H1 (cell line): ENCODE measurements at regions not wholly inside any gene's neighbourhood (a gene's known extent, or its start where the extent isn't known, plus 50 kb on each side); places are given as distances from the start of the nearest gene placed in this dataset.

ENCODE experiments used
- CTCF ChIA-PET: fragments of 300-600 bp; sonication (Branson Sonifier 250); formaldehyde crosslinking; loops from one replicate; lab custom pipeline; 2021; ENCODE audit not compliant: partially characterized antibody; lab: Charles Lee
- POLR2A ChIA-PET: fragments of 300-600 bp; sonication (Branson Sonifier 250); formaldehyde crosslinking; loops from one replicate; lab custom pipeline; 2021; ENCODE audit warnings: inconsistent platforms; ENCODE audit not compliant: partially characterized antibody; lab: Charles Lee
- DNase-seq, 2 experiments: peaks; one replicate each; pipeline versions ENCODE4 v3.0.0 to v3.0.0-alpha.2; 2010 to 2022; ENCODE audit warnings: low spot score in 2 of 2, low read depth in 1 of 2, mixed read lengths in 1 of 2
- FAIRE-seq: peaks from 2 replicates; lab custom pipeline; 2011; peaks lifted over from hg19 to GRCh38; lab: Jason Lieb, UNC
- H2AFZ ChIP-seq: 2 replicates; pipeline ENCODE4 v1.8.1; 2012; ENCODE audit warnings: low read length, inconsistent platforms
- H2AK5ac ChIP-seq: 2 replicates; pipeline ENCODE4 v1.6.1; 2013; ENCODE audit warnings: low read depth, low read length
- H2BK120ac ChIP-seq: replicated peaks from 2 replicates; pipeline ENCODE3; 2013; ENCODE audit warnings: low read depth, low read length, inconsistent platforms
- H2BK12ac ChIP-seq: 2 replicates; pipeline ENCODE4 v1.6.1; 2013; ENCODE audit warnings: low read depth, low read length
- H2BK15ac ChIP-seq: 2 replicates; pipeline ENCODE4 v1.6.1; 2013; ENCODE audit warnings: low read length
- H2BK20ac ChIP-seq: 2 replicates; pipeline ENCODE4 v1.6.1; 2013; ENCODE audit warnings: low read length
- H2BK5ac ChIP-seq: 2 replicates; pipeline ENCODE4 v1.6.1; 2013; ENCODE audit warnings: low read depth, low read length
- H3K14ac ChIP-seq: 2 replicates; pipeline ENCODE4 v1.6.1; 2013; ENCODE audit warnings: inconsistent platforms; ENCODE audit not compliant: insufficient read length
- H3K18ac ChIP-seq: 2 replicates; pipeline ENCODE4 v1.6.1; 2013; ENCODE audit warnings: low read length; ENCODE audit errors: extremely low read depth
- H3K23ac ChIP-seq: 2 replicates; pipeline ENCODE4 v1.6.1; 2013; ENCODE audit warnings: inconsistent platforms; ENCODE audit not compliant: insufficient read length
- H3K23me2 ChIP-seq: 2 replicates; pipeline ENCODE4 v1.6.1; 2013; ENCODE audit warnings: low read depth, low read length
- H3K27ac ChIP-seq: 2 replicates; pipeline ENCODE4 v1.6.1; 2011; ENCODE audit warnings: low read depth, low read length, inconsistent platforms
- H3K27me3 ChIP-seq, 4 experiments: replicated peaks in 1 of 4; 1 replicate in 1 of 4; 2 replicates in 3 of 4; pipeline versions ENCODE4 v1.6.1 to v1.8.1; 2011 to 2013; ENCODE audit warnings: low read length in 3 of 4, mild to moderate bottlenecking in 3 of 4, inconsistent platforms in 2 of 4, mixed read lengths in 2 of 4, moderate library complexity in 1 of 4; ENCODE audit not compliant: control insufficient read depth in 3 of 4, insufficient read depth in 3 of 4; ENCODE audit errors: extremely low read depth in 1 of 4
- H3K36me3 ChIP-seq, 4 experiments: 2 replicates each; pipeline versions ENCODE4 v1.6.1 to v1.8.1; 2011 to 2013; ENCODE audit warnings: mild to moderate bottlenecking in 4 of 4, low read length in 3 of 4, moderate library complexity in 2 of 4, control low read depth in 1 of 4, inconsistent platforms in 1 of 4; ENCODE audit not compliant: insufficient read depth in 4 of 4, control insufficient read depth in 2 of 4
- H3K4ac ChIP-seq: replicated peaks from 2 replicates; pipeline ENCODE3; 2013; ENCODE audit warnings: low read length, low read depth, mixed read lengths, inconsistent platforms; ENCODE audit not compliant: insufficient read length
- H3K4me1 ChIP-seq, 4 experiments: replicated peaks in 1 of 4; 1 replicate in 1 of 4; 2 replicates in 3 of 4; pipeline versions ENCODE4 v1.6.1 to v1.8.1; 2011 to 2013; ENCODE audit warnings: low read length in 3 of 4, inconsistent platforms in 2 of 4, mixed read lengths in 1 of 4; ENCODE audit not compliant: insufficient read depth in 4 of 4, control insufficient read depth in 3 of 4
- H3K4me2 ChIP-seq, 2 experiments: 2 replicates each; pipeline versions ENCODE4 v1.6.1 to v1.8.1; 2011 to 2013; ENCODE audit warnings: low read depth in 2 of 2, low read length in 2 of 2, control low read depth in 1 of 2, inconsistent platforms in 1 of 2, mild to moderate bottlenecking in 1 of 2; ENCODE audit not compliant: insufficient read depth in 1 of 2
- H3K4me3 ChIP-seq, 4 experiments: fragments of 200-600, 300-600 bp in 1 of 4; sonication (generic), shearing (Covaris generic), sonication (Bioruptor Twin) in 1 of 4; 2 replicates each; pipeline versions ENCODE4 v1.5.1 to v1.8.1; 2011 to 2016; ENCODE audit warnings: low read length in 4 of 4, low read depth in 3 of 4, control low read depth in 2 of 4, inconsistent platforms in 2 of 4, mild to moderate bottlenecking in 2 of 4, mixed read lengths in 1 of 4, moderate library complexity in 1 of 4; ENCODE audit not compliant: insufficient read depth in 2 of 4; ENCODE audit errors: extremely low read depth in 1 of 4
- H3K56ac ChIP-seq: replicated peaks from 2 replicates; pipeline ENCODE3; 2013; ENCODE audit warnings: low read depth, mild to moderate bottlenecking, mixed read lengths, low read length, inconsistent platforms; ENCODE audit not compliant: insufficient read length
- H3K79me1 ChIP-seq: 2 replicates; pipeline ENCODE4 v1.6.1; 2013; ENCODE audit warnings: low read depth, low read length, control low read depth
- H3K79me2 ChIP-seq, 2 experiments: 2 replicates each; pipeline versions ENCODE4 v1.6.1 to v1.8.1; 2012 to 2013; ENCODE audit warnings: low read length in 2 of 2, mild to moderate bottlenecking in 2 of 2, inconsistent platforms in 1 of 2; ENCODE audit not compliant: insufficient read depth in 2 of 2, control insufficient read depth in 1 of 2
- H3K9ac ChIP-seq, 4 experiments: replicated peaks in 1 of 4; 1 replicate in 1 of 4; 2 replicates in 3 of 4; pipeline versions ENCODE4 v1.6.1 to v1.8.1; 2011 to 2013; ENCODE audit warnings: low read depth in 3 of 4, low read length in 3 of 4, control low read depth in 2 of 4, mild to moderate bottlenecking in 2 of 4, moderate library complexity in 2 of 4, inconsistent platforms in 1 of 4; ENCODE audit errors: extremely low read depth in 1 of 4
- H3K9me3 ChIP-seq, 2 experiments: 2 replicates each; pipeline versions ENCODE4 v1.6.1 to v1.8.1; 2012 to 2013; ENCODE audit warnings: mild to moderate bottlenecking in 2 of 2, moderate library complexity in 2 of 2, control low read depth in 1 of 2, inconsistent platforms in 1 of 2, low read depth in 1 of 2, low read length in 1 of 2, mixed read lengths in 1 of 2; ENCODE audit not compliant: insufficient read depth in 2 of 2
- H4K20me1 ChIP-seq, 2 experiments: replicated peaks in 1 of 2; 2 replicates each; pipeline versions ENCODE3 to v1.8.1; 2011 to 2013; ENCODE audit warnings: inconsistent platforms in 2 of 2, low read length in 2 of 2, mild to moderate bottlenecking in 1 of 2; ENCODE audit not compliant: insufficient read depth in 2 of 2, control insufficient read depth in 1 of 2
- H4K5ac ChIP-seq: 2 replicates; pipeline ENCODE4 v1.6.1; 2013; ENCODE audit warnings: low read length, low read depth, mixed read lengths, inconsistent platforms; ENCODE audit not compliant: insufficient read length
- H4K8ac ChIP-seq: 2 replicates; pipeline ENCODE4 v1.8.0; 2013; ENCODE audit warnings: mild to moderate bottlenecking, moderate library complexity, low read length, inconsistent platforms; ENCODE audit not compliant: insufficient read depth; ENCODE audit errors: extremely low read depth
- H4K91ac ChIP-seq: replicated peaks from 2 replicates; pipeline ENCODE3; 2013; ENCODE audit warnings: low read length, mixed read lengths, inconsistent platforms; ENCODE audit not compliant: insufficient read length
- ASH2L ChIP-seq: fragments of 200-600, 300-600 bp; sonication (generic); IDR thresholded peaks from one replicate; pipeline ENCODE4 v1.7.1; 2017; ENCODE audit warnings: low read length
- CBX8 ChIP-seq: fragments of 300-800, 300-1000 bp; sonication (generic); IDR thresholded peaks from 2 replicates; pipeline ENCODE4 v1.7.1; 2016; ENCODE audit warnings: low read depth, low read length, borderline replicate concordance
- CTBP2 ChIP-seq: IDR thresholded peaks from 2 replicates; pipeline ENCODE4 v1.7.0; 2011; ENCODE audit warnings: borderline replicate concordance, mild to moderate bottlenecking, moderate library complexity, mixed read lengths, low read length; ENCODE audit not compliant: insufficient read depth, insufficient read length
- EGR1 ChIP-seq: IDR thresholded peaks from 2 replicates; pipeline ENCODE4 v1.6.1; 2011; ENCODE audit warnings: low read depth, low read length, borderline replicate concordance
- EZH2 ChIP-seq: fragments of 200-600 bp; sonication (generic); IDR thresholded peaks from 2 replicates; pipeline ENCODE4 v1.7.1; 2012; ENCODE audit warnings: low read depth, mild to moderate bottlenecking, moderate library complexity, low read length, inconsistent platforms; ENCODE audit not compliant: severe bottlenecking
- KDM4A ChIP-seq: IDR thresholded peaks from one replicate; pipeline ENCODE4 v1.7.1; 2012; ENCODE audit warnings: low read depth, mild to moderate bottlenecking, moderate library complexity, low read length, inconsistent platforms; ENCODE audit not compliant: severe bottlenecking
- KDM5A ChIP-seq: fragments of 200-600 bp; IDR thresholded peaks from 2 replicates; pipeline ENCODE4 v1.7.1; 2012; ENCODE audit warnings: mild to moderate bottlenecking, low read length, inconsistent platforms, mixed read lengths
- NANOG ChIP-seq: IDR thresholded peaks from 2 replicates; pipeline ENCODE4 v1.6.1; 2011; ENCODE audit warnings: low read length, low read depth, mild to moderate bottlenecking, inconsistent platforms; ENCODE audit not compliant: insufficient read depth, poor library complexity, severe bottlenecking
- POU5F1 ChIP-seq: IDR thresholded peaks from 2 replicates; pipeline ENCODE4 v1.6.1; 2011; ENCODE audit warnings: low read depth, mild to moderate bottlenecking, low read length, moderate library complexity
- SIN3A ChIP-seq, 2 experiments: IDR thresholded peaks in 1 of 2; conservative IDR thresholded peaks in 1 of 2; 2 replicates each; pipeline ENCODE4 v1.6.1; 2011 to 2012; ENCODE audit warnings: low read length in 2 of 2, improper control_type of control experiment in 1 of 2, low read depth in 1 of 2, mild to moderate bottlenecking in 1 of 2
- SRF ChIP-seq: IDR thresholded peaks from 2 replicates; pipeline ENCODE4 v1.6.1; 2011; ENCODE audit warnings: mild to moderate bottlenecking, low read depth, low read length, moderate library complexity
- WGBS, 2 experiments: shearing (Covaris generic) in 1 of 2; methylation state at CpG; one replicate each; pipeline versions ENCODE4 v1.1.6 to v1.1.7; 2013 to 2015; ENCODE audit warnings: low lambda C conversion rate in 2 of 2, mixed read lengths in 2 of 2, inconsistent platforms in 1 of 2, low coverage in 1 of 2, missing lambda C conversion rate in 1 of 2; ENCODE audit not compliant: insufficient replicate concordance in 2 of 2, insufficient coverage in 1 of 2, insufficient read length in 1 of 2; ENCODE audit errors: extremely low coverage in 1 of 2, missing lambda C conversion rate in 1 of 2; 5-methylcytosine and 5-hydroxymethylcytosine counted together

DNA sequence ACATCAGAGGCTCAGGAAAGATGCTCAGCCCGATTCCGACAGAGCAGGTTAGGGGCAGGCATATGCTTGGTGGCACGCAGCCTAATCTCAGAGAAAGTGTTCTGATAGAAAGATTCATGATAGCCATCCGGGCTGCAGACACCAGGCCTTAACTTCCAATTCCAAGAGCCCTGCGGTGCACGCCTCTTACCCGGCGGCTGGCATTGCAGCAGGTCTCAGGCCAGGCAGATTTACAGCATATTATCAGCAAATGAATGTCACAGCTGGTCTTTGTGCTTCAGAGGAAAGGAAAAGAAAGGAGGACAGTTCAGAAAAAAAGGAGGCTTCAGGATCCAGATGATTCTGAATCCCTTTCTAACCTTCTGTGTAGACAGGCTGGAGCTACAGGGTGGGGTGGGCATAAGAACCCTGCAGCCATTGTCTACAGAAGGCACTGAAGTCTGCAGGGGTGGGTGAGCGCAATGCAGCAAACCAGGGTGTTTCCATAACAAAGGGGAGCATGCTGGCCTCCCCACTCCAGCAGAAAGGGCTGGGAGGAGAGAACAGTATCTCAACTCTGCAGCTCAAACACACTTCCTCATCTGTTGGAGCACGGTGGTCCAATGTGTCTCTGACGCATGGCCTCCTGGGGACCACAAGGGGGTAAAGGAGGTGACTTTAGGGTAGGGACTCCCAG is 277.4 kb upstream of the XYLT1 start:
- Histone ChIP-seq H3K27ac (no peak overlapping the region; the same call in 1 of the 2 replicates), H4K8ac (no peak overlapping the region), H2AK5ac (no peak overlapping the region), H3K18ac (peak overlapping the region; percentile 12; the same call in 1 of the 2 replicates), H3K9ac (no peak overlapping the region), H3K79me2 (no peaks in the 10 kb centered on the region), H4K20me1 (no peaks in the 10 kb centered on the region), H4K91ac (peak overlapping the region; percentile 61), H4K5ac (no peak overlapping the region), H2BK15ac (0 out of 2 replicates have a peak overlapping the region, but pooled peaks have one; percentile 9), H3K79me1 (no peaks in the 10 kb centered on the region), H3K14ac (no peak overlapping the region), H3K4me3 (no peak overlapping the region), H3K27me3 (no peaks in the 10 kb centered on the region), H3K23me2 (no peaks in the 10 kb centered on the region; the same call in 1 of the 2 replicates), H3K4ac (no peak overlapping the region), H3K56ac (no peak overlapping the region), H2BK12ac (peak overlapping the region; percentile 3), H3K4me1 (peaks cover 4 to 27% (median 15%) of the 10 kb centered on the region in 4 experiments), H3K4me2 (peak overlapping the region; percentile 26 to 29; a peak in 2 of 4 replicates), H2BK120ac (peak overlapping the region; percentile 44), H3K9me3 (no peaks in the 10 kb centered on the region), H3K23ac (no peak overlapping the region), H2AFZ (0 out of 2 replicates have a peak overlapping the region, but pooled peaks have one; percentile 1), H2BK5ac (peak overlapping the region; percentile 11; the same call in 1 of the 2 replicates), H2BK20ac (peak overlapping the region; percentile 77; the same call in 1 of the 2 replicates), H3K36me3 (no peaks in the 10 kb centered on the region)
- FAIRE-seq, result peak; percentile 78
- DNase-seq, result peak; percentile 19 to 54
- ChIA-PET CTCF (interaction anchor here (1.0 kb wide), 1 partner anchor 10 kb away, joined by 3 read pairs; no protein-coding TSS in a partner anchor), POLR2A (interaction anchor here (1.1 kb wide), 2 partner anchors 10 to 15 kb away, joined by 3 to 5 read pairs; no protein-coding TSS in a partner anchor)
- 38% methylated on average over 11 of the region's 11 CpGs; no CpG with 5 or more reads in 1 of the 2 experiments for WGBS, 2 experiments
- TF ChIP-seq SRF, result 0 out of 2 replicates have a peak, but pooled peaks have one; percentile 33
- TF ChIP-seq KDM5A, result no peak
- no peak for TF ChIP-seq CTBP2
- no peak for TF ChIP-seq NANOG
- peak; percentile 67; the same call in 1 of the 2 replicates for TF ChIP-seq POU5F1
- no peak for TF ChIP-seq KDM4A
- peak; percentile 54 for TF ChIP-seq ASH2L
- TF ChIP-seq SIN3A (conservative IDR thresholded peaks at IDR 0.05 in 1 of 2, IDR thresholded peaks at IDR 0.05 in 1 of 2; ENCODE audit: low read depth in 1 of 2, low read length in 2 of 2), result no peak
- TF ChIP-seq EGR1, result no peak
- no peak for TF ChIP-seq CBX8
- no peak for TF ChIP-seq EZH2
